Esophagus squamous epithelium (tissue), 4 donors: ENCODE measurements at regions not wholly inside any gene's neighbourhood (a gene's known extent, or its start where the extent isn't known, plus 50 kb on each side); places are given as distances from the start of the nearest gene placed in this dataset.

ENCODE experiments used
- CTCF ChIP-seq, 6 experiments: fragments of 450-650 bp in 4 of 6; fragments of 200-600 bp in 2 of 6; sonication (generic) in 2 of 6; IDR thresholded peaks; one replicate each; pipeline ENCODE4 v1.5.1; 2016 to 2019; ENCODE audit warnings: antibody characterized with exemption in 6 of 6, mild to moderate bottlenecking in 4 of 6, moderate library complexity in 4 of 6
- POLR2A ChIP-seq, 4 donors: fragments of 450-650 bp; IDR thresholded peaks; one replicate each; pipeline ENCODE4 v1.6.1; 2017; ENCODE audit warnings: antibody characterized with exemption in 4 of 4, mild to moderate bottlenecking in 4 of 4, moderate library complexity in 3 of 4

GRCh38 chr5:164392531-164392930 lies 887.1 kb downstream of the MAT2B start:
- TF ChIP-seq CTCF (IDR thresholded peaks at IDR 0.05) = no peak
- no peak for TF ChIP-seq POLR2A (IDR thresholded peaks at IDR 0.05)
